GM23338 (cell line): ENCODE measurements at regions not wholly inside any gene's neighbourhood (a gene's known extent, or its start where the extent isn't known, plus 50 kb on each side); places are given as distances from the start of the nearest gene placed in this dataset.

Experiments
- ATAC-seq: fragments of 200-7000 bp; cut with Tn5 transposase; 3 replicates; pipeline ENCODE4 v1.9.1; 2020
- DNase-seq: peaks from one replicate; pipeline ENCODE4 v3.0.0-alpha.2; 2015; ENCODE audit warnings: low spot score
- H2AFZ ChIP-seq: fragments of 200-600 bp; sonication (generic); 2 replicates; pipeline ENCODE4 v1.8.0; 2016; ENCODE audit warnings: antibody characterized with exemption, mild to moderate bottlenecking, moderate library complexity
- H3F3A ChIP-seq: fragments of 200-600 bp; sonication (generic); replicated peaks from 2 replicates; pipeline ENCODE4 v1.8.0; 2017; ENCODE audit warnings: antibody characterized with exemption, mixed run types, low read depth
- H3K27ac ChIP-seq: fragments of 200-600 bp; sonication (generic); 2 replicates; pipeline ENCODE4 v1.6.1; 2016; ENCODE audit warnings: low read depth
- H3K27me3 ChIP-seq: fragments of 200-600 bp; sonication (generic); 2 replicates; pipeline ENCODE4 v1.8.0; 2016; ENCODE audit warnings: mild to moderate bottlenecking, mixed run types, moderate library complexity; ENCODE audit not compliant: insufficient read depth
- H3K36me3 ChIP-seq: fragments of 200-600 bp; sonication (generic); 2 replicates; pipeline ENCODE4 v1.8.0; 2016; ENCODE audit warnings: mild to moderate bottlenecking; ENCODE audit not compliant: insufficient read depth
- H3K4me1 ChIP-seq: fragments of 200-600 bp; sonication (generic); 2 replicates; pipeline ENCODE4 v1.8.0; 2016; ENCODE audit warnings: mild to moderate bottlenecking, moderate library complexity; ENCODE audit not compliant: insufficient read depth
- H3K4me2 ChIP-seq: fragments of 200-600 bp; sonication (generic); 2 replicates; pipeline ENCODE4 v1.7.1; 2017; ENCODE audit warnings: mixed run types
- H3K4me3 ChIP-seq: fragments of 200-600 bp; sonication (generic); 2 replicates; pipeline ENCODE4 v1.6.1; 2016; ENCODE audit warnings: mixed run types
- H3K79me2 ChIP-seq: fragments of 200-600 bp; sonication (generic); replicated peaks from 2 replicates; pipeline ENCODE4 v1.8.0; 2017; ENCODE audit warnings: mild to moderate bottlenecking; ENCODE audit not compliant: insufficient read depth
- H3K9me2 ChIP-seq: fragments of 200-600 bp; sonication (generic); 2 replicates; pipeline ENCODE4 v1.8.0; 2017; ENCODE audit not compliant: insufficient read depth
- H4K20me1 ChIP-seq: fragments of 200-600 bp; sonication (generic); replicated peaks from 2 replicates; pipeline ENCODE4 v1.8.0; 2017; ENCODE audit warnings: mild to moderate bottlenecking; ENCODE audit not compliant: insufficient read depth
- H3K27ac Mint-ChIP-seq: 2 replicates; pipeline ENCODE4 v1.8.0; 2020; ENCODE audit warnings: inconsistent platforms, mild to moderate bottlenecking, moderate library complexity, mixed read lengths
- H3K27me3 Mint-ChIP-seq: 3 replicates; pipeline ENCODE4 v1.8.0; 2022; ENCODE audit warnings: low read depth, mild to moderate bottlenecking, moderate library complexity, mixed read lengths, inconsistent platforms; ENCODE audit not compliant: insufficient read depth, poor library complexity
- H3K36me3 Mint-ChIP-seq: 3 replicates; pipeline ENCODE4 v1.8.0; 2021; ENCODE audit warnings: low read depth, mild to moderate bottlenecking, inconsistent platforms, moderate library complexity, mixed read lengths
- H3K4me1 Mint-ChIP-seq: 3 replicates; pipeline ENCODE4 v1.8.0; 2020; ENCODE audit warnings: mild to moderate bottlenecking, inconsistent platforms, mixed read lengths
- H3K4me3 Mint-ChIP-seq: 3 replicates; pipeline ENCODE4 v1.8.0; 2021; ENCODE audit warnings: moderate library complexity, mild to moderate bottlenecking, inconsistent platforms, mixed read lengths
- H3K9me3 Mint-ChIP-seq: 3 replicates; pipeline ENCODE4 v1.8.0; 2020; ENCODE audit warnings: moderate library complexity, mild to moderate bottlenecking, inconsistent platforms, mixed read lengths
- CTCF ChIP-seq, 2 experiments: fragments of 200-600 bp in 1 of 2; sonication (generic) in 1 of 2; conservative IDR thresholded peaks; 2 replicates each; pipeline versions ENCODE4 v1.5.1 to v1.6.1; 2016 to 2017; ENCODE audit warnings: antibody characterized with exemption in 2 of 2, low read depth in 2 of 2, mild to moderate bottlenecking in 2 of 2, moderate library complexity in 1 of 2
- ETS1 ChIP-seq: IDR thresholded peaks from 2 replicates; pipeline ENCODE4 v1.6.1; 2016; ENCODE audit warnings: antibody characterized with exemption
- STAT1 ChIP-seq: IDR thresholded peaks from one replicate; pipeline ENCODE4 v1.6.1; 2016; ENCODE audit warnings: antibody characterized with exemption; ENCODE audit not compliant: unreplicated experiment
- ZNF331 ChIP-seq: fragments of 250-450 bp; sonication (Bioruptor Pico); IDR thresholded peaks from 2 replicates; pipeline ENCODE4 v1.5.0; 2020; ENCODE audit warnings: low read depth, mild to moderate bottlenecking, moderate library complexity
- ZNF462 ChIP-seq: fragments of 250-450 bp; sonication (Bioruptor Pico); IDR thresholded peaks from 2 replicates; pipeline ENCODE4 v1.5.0; 2020; ENCODE audit warnings: mild to moderate bottlenecking, moderate library complexity

GRCh38 chr9:106796771-106797170 is 66.2 kb upstream of the ZNF462 start:
- Mint-ChIP-seq H3K36me3 (no peaks in the 10 kb centered on the region), H3K4me1 (no peaks in the 10 kb centered on the region), H3K9me3 (no peaks in the 10 kb centered on the region), H3K27ac (no peak overlapping the region), H3K27me3 (no peaks in the 10 kb centered on the region), H3K4me3 (no peak overlapping the region)
- Histone ChIP-seq H3K27me3 (no peaks in the 10 kb centered on the region), H3K4me3 (no peak overlapping the region), H3K9me2 (peaks cover 5% of the 10 kb centered on the region), H3K36me3 (no peaks in the 10 kb centered on the region), H3F3A (no peaks in the 10 kb centered on the region), H4K20me1 (no peaks in the 10 kb centered on the region), H3K27ac (no peak overlapping the region), H3K4me2 (no peak overlapping the region), H2AFZ (no peak overlapping the region), H3K4me1 (no peaks in the 10 kb centered on the region), H3K79me2 (no peaks in the 10 kb centered on the region)
- ATAC-seq (no peak), DNase-seq (no peak)
- TF ChIP-seq ZNF331 (no peak), ZNF462 (CRISPR knock-in tag) (no peak), ETS1 (no peak), STAT1 (no peak)

- Mint-ChIP-seq H3K4me1 (no peaks in the 10 kb centered on the region), H3K27me3 (no peaks in the 10 kb centered on the region), H3K9me3 (no peaks in the 10 kb centered on the region), H3K36me3 (no peaks in the 10 kb centered on the region), H3K27ac (no peak overlapping the region), H3K4me3 (no peak overlapping the region)
- Histone ChIP-seq H3K79me2 (no peaks in the 10 kb centered on the region), H3K9me2 (peaks cover 9% of the 10 kb centered on the region), H2AFZ (no peak overlapping the region), H3K4me3 (no peak overlapping the region), H3F3A (no peaks in the 10 kb centered on the region), H3K27ac (no peak overlapping the region), H3K4me1 (no peaks in the 10 kb centered on the region), H3K4me2 (no peak overlapping the region), H4K20me1 (no peaks in the 10 kb centered on the region), H3K27me3 (no peaks in the 10 kb centered on the region), H3K36me3 (no peaks in the 10 kb centered on the region)
- no peak for ATAC-seq
- no peak for TF ChIP-seq CTCF (conservative IDR thresholded peaks at IDR 0.05; ENCODE audit: low read depth in 2 of 2)
- no peak for TF ChIP-seq ETS1
- DNase-seq: no peak
Observed at GRCh38 chr9:106797299-106797698, 65.7 kb upstream of the ZNF462 start.
